Omental fat pad (tissue), 3 donors: ENCODE measurements at regions not wholly inside any gene's neighbourhood (a gene's known extent, or its start where the extent isn't known, plus 50 kb on each side); places are given as distances from the start of the nearest gene placed in this dataset.
"Not testable (repeated sequence)": the region's sequence is repeated elsewhere in the genome, so short reads cannot be mapped to it uniquely, and the experiment has no call there.

ENCODE experiments used
- ATAC-seq: fragments of 150-250 bp; one replicate; pipeline ENCODE4 v1.9.1; 2016; ENCODE audit warnings: mild to moderate bottlenecking, moderate library complexity; ENCODE audit not compliant: low FRiP score
- DNase-seq: peaks from one replicate; pipeline ENCODE4 v3.0.0-alpha.2; 2019; ENCODE audit warnings: low spot score
- TF ChIP-seq, protein P1 (sequence below), 3 donors: fragments of 450-650 bp; IDR thresholded peaks; one replicate each; pipeline ENCODE4 v1.5.1; 2016 to 2017; ENCODE audit warnings: antibody characterized with exemption in 3 of 3, mild to moderate bottlenecking in 3 of 3, moderate library complexity in 2 of 3

DNA sequence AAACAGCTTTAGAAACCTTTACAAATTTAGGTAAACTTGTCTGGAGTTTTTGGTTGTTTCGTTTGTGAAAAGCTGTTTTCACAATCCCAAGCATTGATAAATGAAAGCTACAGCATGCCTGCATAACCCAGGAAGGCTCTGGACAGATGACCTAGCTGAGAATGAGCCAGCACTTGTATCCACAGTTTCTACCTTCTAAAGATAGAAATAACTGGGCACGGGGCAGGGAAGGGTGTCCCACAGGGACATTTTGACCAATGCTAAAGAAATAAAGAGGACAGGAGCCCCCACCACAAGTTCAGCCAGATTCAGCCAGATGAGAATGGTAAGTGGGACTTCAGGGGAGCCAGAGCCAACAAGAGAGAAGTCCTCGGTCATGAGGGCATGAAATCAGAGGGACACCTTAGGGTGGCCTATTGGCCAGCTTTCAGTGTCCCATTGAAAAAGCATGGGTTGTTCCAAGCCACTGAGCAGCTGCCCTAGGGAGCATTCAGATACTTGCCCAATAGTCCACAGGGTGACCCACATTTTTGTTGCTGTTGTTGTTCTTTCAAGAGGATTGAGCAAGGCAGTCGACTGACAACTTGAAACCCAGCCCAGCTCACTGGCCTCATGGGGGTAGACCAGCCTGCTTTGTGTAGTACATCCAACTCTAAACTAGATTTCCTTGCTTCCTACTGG lies 140.3 kb upstream of the NUDT4 start:
- TF ChIP-seq, protein P1, sequence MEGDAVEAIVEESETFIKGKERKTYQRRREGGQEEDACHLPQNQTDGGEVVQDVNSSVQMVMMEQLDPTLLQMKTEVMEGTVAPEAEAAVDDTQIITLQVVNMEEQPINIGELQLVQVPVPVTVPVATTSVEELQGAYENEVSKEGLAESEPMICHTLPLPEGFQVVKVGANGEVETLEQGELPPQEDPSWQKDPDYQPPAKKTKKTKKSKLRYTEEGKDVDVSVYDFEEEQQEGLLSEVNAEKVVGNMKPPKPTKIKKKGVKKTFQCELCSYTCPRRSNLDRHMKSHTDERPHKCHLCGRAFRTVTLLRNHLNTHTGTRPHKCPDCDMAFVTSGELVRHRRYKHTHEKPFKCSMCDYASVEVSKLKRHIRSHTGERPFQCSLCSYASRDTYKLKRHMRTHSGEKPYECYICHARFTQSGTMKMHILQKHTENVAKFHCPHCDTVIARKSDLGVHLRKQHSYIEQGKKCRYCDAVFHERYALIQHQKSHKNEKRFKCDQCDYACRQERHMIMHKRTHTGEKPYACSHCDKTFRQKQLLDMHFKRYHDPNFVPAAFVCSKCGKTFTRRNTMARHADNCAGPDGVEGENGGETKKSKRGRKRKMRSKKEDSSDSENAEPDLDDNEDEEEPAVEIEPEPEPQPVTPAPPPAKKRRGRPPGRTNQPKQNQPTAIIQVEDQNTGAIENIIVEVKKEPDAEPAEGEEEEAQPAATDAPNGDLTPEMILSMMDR (IDR thresholded peaks at IDR 0.05): no peak
- ATAC-seq (peak; percentile 48), DNase-seq (no peak)

- DNase-seq, ATAC-seq: not testable (repeated sequence)
Measured at GRCh38 chr12:93238512-93239262, 139.0 kb upstream of the NUDT4 start.

- not testable (repeated sequence) for ATAC-seq
Measured at GRCh38 chr12:93239789-93240188, 137.9 kb upstream of the NUDT4 start.

GRCh38 chr12:93242154-93242972 lies 135.4 kb upstream of the NUDT4 start:
- TF ChIP-seq, protein P1 (IDR thresholded peaks at IDR 0.05): no peak
- no peak for DNase-seq
- ATAC-seq: no peak

More at GRCh38 chr12:93239789-93240188, 137.9 kb upstream of the NUDT4 start:
- DNase-seq: not testable (repeated sequence)

DNA sequence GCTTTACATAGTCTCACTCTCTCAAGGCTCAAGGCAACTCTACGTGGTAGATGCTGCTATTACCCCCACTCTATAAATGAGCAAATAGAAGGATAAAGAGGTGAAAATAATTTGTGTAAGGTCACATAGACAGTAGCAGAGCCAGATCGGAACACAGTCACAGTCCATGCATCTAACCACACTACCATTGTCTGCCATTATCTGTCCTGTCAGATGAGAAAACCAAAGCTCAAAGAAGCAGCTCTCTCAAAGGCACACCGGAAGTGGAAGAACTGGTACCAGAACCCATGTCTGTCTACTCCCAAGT lies 134.4 kb upstream of the NUDT4 start:
- ATAC-seq (no peak), DNase-seq (no peak)
- TF ChIP-seq, protein P1 (IDR thresholded peaks at IDR 0.05): no peak

DNA sequence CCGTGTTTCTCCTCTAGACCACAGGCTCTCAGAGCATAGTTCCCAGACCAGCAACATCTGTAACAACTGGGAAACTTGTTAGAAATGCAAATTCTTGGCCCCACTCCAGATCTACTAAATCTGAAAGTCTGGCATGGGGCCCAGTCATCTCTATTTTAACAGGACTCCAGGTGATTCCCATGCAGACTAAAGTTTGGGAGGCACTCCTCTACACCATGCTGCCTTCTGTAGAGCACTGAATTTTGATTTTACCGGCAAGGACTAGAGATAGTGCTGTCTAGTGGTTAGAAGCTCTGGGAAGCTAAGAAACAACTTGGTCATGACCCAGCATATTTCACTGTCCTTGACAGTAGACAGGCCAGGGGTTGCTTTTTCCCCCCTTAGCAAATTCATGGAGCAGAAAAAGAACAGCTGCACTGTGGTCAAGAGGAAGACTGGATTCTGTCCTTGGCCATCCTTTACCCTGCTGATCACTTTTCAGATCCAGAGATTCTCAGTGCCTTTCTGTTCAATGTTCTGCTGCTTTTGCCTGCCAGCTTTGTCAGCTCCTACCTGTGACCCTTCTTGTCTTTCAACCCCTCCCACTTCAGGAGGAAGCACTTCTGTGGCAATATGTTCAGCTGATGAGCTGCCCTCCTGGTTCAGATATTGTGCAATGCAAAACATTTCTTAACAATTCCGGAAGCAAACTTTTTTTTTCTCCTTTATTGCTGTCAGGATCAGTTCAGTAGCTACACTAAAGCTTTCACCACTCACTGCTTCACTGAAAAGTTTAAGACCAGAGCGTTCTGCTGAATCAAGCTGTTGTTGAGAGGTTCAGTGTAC lies 133.8 kb upstream of the NUDT4 start:
- ATAC-seq (peak; percentile 94), DNase-seq (no peak)
- TF ChIP-seq, protein P1 (IDR thresholded peaks at IDR 0.05): no peak

DNA sequence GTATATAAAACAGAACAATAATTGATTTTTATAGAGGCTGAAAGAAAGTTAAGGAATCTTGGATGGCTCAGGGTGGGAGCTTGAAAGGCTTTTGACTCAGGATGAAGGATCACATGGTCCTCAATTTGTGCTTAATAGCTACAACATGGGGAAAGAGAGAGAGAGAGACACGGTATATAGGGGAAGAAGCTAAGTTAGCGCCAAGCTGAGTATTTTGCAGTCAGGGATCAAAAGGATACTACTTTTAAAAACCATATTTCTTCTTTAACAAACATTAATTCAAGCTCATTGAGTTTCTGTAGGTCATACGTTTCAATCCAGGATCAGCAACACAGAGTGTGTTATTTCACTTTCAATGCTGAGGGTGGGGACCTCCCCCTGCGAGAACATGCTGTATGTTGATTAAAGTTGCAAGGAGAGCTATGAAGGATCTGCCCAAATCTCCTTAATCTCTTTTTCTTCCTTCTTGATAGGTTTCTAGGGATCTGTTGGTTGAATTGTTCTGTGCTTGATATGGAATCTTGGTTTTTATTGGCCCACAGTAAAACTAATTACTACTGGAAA lies 133.1 kb upstream of the NUDT4 start:
- DNase-seq (no peak), ATAC-seq (no peak)
- TF ChIP-seq, protein P1 (IDR thresholded peaks at IDR 0.05): no peak
